A549 (cell line): ENCODE measurements at regions not wholly inside any gene's neighbourhood (a gene's known extent, or its start where the extent isn't known, plus 50 kb on each side); places are given as distances from the start of the nearest gene placed in this dataset.

ENCODE experiments used
- CTCF ChIP-seq: fragments of >200 bp; sonication (Bioruptor Twin); formaldehyde crosslinking; IDR thresholded peaks from 3 replicates; pipeline ENCODE4 v1.5.1; 2016
- EP300 ChIP-seq, 2 experiments: fragments of >200 bp; sonication (Bioruptor Twin); formaldehyde crosslinking; IDR thresholded peaks; 2 replicates in 1 of 2; 3 replicates in 1 of 2; pipeline ENCODE4 v1.6.1; 2016 to 2017
- MAFK ChIP-seq: fragments of 450-650 bp; IDR thresholded peaks from 2 replicates; pipeline ENCODE4 v1.6.1; 2014; ENCODE audit not compliant: partially characterized antibody
- MAX ChIP-seq: IDR thresholded peaks from 2 replicates; pipeline ENCODE4 v1.6.1; 2012
- POLR2A ChIP-seq: IDR thresholded peaks from 2 replicates; pipeline ENCODE4 v1.6.1; 2012; ENCODE audit warnings: mild to moderate bottlenecking, low read length
- USF2 ChIP-seq: fragments of 450-650 bp; IDR thresholded peaks from 2 replicates; pipeline ENCODE4 v1.6.1; 2014; ENCODE audit warnings: antibody characterized with exemption

GRCh38 chr5:81848362-81848880, 97.5 kb upstream of the SSBP2 start:
- TF ChIP-seq CTCF = no peak
- no peak for TF ChIP-seq MAX
- TF ChIP-seq USF2 = no peak
- TF ChIP-seq EP300 (IDR thresholded peaks at IDR 0.05) = no peak
- no peak for TF ChIP-seq MAFK
- no peak for TF ChIP-seq POLR2A
